Endometrium (tissue), 2 donors: ENCODE measurements at regions not wholly inside any gene's neighbourhood (a gene's known extent, or its start where the extent isn't known, plus 50 kb on each side); places are given as distances from the start of the nearest gene placed in this dataset.
"Not testable (repeated sequence)": the region's sequence is repeated elsewhere in the genome, so short reads cannot be mapped to it uniquely, and the experiment has no call there.

Source experiments
- FAIRE-seq: peaks from 2 replicates; lab custom pipeline; 2012; peaks lifted over from hg19 to GRCh38; lab: Jason Lieb, UNC
- donor health status: control.
- donor health status: control.

DNA sequence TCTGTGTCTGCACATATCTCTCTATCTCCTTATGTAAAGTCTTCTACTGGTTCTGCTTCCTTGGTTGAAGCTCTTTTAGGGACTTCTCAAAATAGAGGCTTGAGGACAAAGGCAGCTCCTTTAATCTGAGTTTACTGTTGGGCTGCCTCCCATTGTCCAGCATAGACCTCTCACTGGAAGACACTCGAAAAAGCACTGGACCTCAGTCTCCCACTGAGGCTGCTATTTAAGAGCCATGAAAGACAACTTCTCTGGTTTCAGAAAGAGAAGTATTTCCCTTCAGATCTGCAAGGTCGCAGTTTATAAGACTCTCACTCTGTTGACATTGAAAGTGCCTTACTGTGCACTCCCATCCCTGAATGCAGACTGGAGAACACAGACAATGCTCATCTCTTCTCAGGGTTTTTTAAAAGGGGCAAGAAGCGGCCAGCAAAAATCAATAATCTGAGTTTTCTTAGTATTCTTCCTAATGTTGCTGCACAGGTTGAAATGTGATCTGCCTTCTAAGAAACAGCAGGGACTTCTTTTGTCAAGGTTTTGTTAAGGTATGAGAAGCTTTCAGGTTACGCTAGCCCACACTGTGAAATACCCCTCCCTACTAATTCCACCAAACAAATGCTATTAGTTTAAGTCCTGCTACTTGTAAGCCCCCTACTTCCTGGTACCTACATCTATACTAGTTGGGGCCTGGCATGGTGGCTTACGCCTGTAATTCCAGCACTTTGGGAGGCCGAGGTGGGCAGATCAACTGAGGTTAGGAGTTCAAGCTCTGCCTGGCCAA lies 450.0 kb upstream of the SLC10A2 start:
- FAIRE-seq: no peak

DNA sequence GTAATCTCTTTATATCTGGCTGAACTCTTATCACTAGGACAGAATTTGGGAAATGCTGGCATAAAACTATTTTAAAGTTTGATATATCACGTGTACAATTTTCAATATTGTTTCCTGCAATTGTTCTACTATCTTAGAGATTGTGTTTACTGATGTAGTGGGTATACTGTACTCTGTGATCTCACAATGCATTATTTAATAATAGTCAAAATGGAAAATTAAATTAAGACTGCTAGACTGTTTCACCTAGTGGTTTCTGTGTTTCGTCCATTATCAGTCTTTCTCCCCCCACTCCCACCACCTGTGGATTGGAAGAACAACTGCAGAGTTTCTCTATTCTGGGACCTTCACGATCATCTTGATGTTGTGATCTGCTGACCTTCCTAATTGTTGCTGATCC lies 449.2 kb upstream of the SLC10A2 start:
- FAIRE-seq: no peak

DNA sequence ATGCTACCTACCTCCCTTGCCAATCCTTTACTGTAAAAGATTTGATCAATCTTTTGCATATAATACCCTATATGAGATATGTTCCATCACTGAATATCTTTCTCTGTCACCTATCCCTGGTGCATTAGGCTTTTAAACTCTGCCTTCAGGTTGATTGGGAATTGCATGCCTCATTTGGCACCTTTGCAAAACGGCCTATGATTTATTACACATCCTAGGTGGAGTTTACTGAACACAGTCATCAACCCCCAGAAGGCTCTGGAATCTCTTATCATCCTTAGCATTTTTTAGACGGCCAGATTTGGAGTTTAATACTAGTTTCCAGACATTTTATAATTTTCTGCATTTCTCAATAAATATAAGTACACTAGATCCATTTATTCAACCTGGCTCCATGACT lies 448.4 kb upstream of the SLC10A2 start:
- no peak for FAIRE-seq

DNA sequence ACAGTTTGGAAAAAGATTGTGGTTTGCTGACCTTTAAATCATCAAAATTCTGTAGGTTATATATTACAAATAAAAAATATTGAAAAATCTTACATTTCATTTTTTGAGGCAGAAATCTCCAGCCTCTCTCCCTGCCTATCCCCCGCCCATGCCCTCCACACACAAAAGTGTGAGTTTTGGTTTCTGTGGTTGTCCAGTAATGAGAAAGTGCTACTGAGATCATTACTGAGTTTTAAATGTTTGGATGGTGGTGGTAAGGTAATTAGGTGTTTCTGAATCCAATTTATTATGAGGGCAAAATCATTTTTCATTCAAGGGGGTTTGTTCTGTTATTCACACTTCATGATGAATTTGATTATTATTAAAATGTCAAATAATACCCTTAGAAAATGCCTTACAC lies 448.0 kb upstream of the SLC10A2 start:
- FAIRE-seq: no peak

DNA sequence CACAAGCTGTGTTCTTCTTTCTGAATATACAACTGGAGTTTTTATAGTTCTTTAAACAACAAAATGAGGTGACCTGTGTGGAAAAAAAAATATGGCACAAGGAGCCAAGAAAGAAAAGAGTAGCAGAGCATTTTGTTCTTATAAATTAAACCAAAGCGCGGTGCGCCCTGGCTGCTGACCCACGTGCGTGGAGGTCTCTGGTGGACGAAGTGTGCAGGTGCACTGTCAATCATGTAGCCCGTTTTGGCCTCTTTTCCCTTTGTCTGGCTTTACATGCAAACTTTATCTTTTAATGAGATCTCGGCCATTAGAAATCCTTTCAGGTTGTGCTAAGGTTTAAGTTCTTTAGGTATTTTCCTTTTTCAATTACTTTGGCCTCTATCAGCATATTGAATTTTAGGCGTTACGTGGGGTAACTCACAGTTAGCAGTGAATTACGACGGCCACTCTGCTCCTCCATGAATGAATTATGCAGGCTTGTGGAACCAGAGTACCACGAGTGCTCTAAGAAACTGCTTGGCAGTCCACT lies 443.9 kb upstream of the SLC10A2 start:
- no peak for FAIRE-seq

DNA sequence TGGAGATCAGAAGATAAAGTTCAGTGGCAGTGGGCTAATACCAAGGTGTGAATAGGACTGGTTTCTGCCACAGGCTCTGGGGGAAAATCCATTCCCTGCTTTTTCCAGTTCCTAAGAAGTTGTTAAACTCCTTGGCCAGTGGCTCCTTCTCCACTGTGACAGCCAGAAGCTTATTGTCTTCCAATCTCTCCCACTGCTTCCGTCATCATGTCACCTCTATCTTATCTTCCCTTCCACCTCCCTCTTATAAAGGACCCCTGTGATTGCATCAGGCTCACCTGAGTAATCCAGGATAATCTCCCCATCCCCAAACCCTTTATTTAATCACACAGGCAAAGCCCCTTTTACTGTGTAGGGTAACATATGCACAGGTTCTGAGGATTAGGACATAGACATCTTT lies 431.2 kb upstream of the SLC10A2 start:
- no peak for FAIRE-seq

DNA sequence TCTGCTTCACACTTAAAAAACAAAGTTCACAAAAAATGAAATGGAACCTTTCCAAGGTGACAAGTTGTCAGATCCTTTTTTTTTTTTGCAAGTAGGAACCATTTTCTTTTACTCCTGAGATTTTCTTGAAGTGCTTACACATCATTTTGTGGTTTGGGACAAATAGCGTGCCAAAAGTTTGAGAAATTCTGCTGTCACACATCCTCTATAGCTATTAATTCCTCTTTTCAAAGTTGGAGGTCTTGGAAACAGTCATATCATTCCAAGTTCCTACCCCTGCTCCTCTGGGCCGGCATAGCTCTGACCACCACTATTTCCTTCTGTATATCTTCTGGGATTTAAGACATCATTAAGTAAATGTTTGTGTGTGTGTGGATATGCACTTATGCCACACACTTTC lies 421.6 kb upstream of the SLC10A2 start:
- no peak for FAIRE-seq

DNA sequence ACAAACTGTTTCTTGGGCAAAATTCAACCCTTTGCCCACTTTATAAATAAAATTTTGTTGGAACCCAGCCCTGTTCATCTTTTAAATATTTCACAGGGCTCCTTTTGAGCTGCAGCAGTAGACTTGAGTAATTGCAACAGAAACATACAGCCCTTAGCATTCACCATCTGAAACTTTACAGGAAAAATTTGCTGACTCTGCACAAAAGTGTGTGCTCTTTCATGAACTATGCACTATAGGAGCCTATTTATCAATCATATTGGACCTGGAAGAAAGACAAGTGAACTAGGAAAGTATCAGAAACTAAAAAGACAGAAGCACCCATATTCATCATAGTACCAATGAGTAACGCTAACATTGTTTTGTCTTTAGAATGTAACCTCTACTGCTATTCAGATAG lies 406.9 kb upstream of the SLC10A2 start:
- no peak for FAIRE-seq

DNA sequence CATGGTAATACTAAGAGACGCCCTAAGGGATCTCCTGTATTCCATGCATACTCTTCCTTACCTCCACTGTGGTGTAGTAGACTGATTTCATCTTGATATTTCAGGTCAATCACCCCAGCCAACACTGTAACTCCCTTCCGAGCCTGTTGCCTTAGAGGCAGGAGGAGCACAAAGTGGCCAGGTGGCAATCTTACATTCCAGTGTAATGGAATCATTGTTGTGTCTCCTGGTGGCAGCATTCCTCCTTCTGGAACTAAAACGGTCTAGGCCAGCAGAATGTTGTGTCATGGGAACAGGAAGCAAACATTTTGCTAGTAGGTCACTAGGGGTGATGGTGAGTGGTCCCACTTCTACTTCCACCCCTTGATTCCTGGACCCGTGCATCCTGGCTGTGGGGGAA lies 405.7 kb upstream of the SLC10A2 start:
- FAIRE-seq: no peak

DNA sequence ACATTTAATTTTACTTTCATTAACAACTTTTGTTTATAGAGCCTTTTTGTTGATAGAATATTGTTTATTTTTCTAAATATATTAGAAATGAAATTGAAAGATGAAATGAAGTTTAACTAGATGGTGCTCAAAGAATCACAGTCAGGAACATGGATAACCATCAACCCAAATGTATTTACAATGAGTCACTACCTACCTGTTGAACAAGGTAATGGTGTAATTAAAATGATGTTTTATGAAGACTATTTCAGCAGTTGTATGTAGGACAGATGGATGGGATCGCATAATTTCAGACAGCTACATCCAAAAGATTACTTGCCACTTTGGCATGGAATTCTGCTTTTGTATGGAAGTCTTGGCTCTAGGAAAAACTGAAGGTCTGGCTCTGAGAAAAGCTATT lies 403.6 kb upstream of the SLC10A2 start:
- FAIRE-seq: no peak

DNA sequence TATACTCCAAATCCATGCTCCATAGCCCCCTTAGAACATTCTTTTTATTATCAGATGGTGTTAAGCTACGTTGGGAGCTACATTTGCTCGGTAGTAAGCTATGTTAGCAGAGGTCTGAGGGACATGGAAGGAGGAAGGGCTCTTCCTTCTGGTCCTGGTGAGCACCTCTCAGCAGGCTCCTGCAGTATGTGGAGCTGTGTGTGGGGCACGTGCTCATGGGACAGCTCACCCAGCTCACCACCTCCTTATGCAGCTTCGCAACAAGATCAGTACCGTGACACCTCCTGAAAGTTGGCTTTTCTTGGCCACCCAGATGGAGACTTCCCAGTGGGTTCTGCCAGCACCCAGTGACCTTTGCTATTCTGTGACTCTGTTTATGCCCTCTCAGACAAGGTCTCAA lies 400.5 kb upstream of the SLC10A2 start:
- no peak for FAIRE-seq

DNA sequence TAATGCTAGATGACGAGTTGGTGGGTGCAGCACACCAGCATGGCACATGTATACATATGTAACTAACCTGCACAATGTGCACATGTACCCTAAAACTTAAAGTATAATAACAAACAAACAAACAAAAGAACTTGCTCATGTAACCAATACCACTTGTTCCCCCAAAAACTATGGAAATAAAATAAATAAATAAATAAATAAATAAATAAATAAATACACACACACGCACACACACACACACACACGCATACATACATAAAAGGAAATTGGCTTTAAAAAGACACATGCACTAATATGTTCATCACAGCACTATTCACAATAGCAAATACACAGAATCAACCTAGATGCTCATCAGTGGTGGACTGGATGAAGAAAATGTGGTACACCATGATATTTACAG lies 394.0 kb upstream of the SLC10A2 start:
- not testable (repeated sequence) for FAIRE-seq

DNA sequence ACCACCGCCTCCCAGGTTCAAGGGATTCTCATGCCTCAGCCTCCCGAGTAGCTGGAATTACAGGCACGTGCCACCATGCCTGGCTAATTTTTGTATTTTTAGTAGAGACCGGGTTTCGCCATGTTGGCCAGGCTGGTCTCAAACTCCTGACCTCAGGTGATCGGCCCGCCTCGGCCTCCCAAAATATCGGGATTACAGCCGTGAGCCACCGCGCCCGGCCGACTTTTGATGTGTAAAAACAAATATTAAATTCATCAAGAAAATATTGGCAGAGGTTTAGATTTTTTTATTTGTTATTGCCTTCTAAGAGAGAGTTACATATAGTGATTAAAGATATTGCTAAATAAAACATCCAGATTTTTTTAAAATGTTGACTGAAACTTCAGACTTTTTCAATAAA lies 390.8 kb upstream of the SLC10A2 start:
- not testable (repeated sequence) for FAIRE-seq

DNA sequence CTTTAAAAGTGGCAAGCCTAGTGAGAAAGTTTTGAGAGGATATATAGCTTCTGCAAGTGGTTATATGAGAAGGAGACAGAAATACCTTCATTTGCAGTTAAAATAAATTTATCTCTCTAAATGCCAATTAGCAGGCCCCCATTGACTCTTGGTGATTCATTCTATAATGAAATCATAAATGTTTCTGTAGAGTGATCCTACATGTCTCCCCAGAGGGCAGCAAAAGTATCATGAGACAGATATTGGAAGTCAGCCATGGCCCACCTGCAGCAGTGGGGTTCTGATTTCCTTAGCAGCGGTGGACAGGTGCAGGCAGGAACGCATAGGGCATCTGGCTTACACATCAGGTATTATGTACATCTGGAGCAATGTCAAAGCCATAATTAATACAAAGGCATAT lies 385.4 kb upstream of the SLC10A2 start:
- no peak for FAIRE-seq

DNA sequence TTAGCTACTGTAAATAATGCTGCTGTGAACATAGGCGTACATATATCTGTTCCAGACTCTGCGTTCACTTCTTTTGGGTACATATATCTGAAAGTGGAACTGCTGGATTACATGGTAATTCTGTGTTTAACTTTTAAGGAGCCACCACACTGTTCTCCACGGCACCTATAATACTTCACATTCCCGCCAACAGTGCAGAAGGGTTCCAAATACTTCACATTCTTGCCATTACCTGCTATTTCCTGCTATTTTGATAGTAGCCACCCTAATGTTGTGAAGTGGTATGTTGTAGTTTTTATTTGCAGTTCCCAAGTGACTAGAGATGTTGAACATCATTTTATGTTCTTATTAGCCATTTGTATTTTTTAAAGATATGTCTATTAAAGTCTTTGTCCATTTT lies 377.4 kb upstream of the SLC10A2 start:
- FAIRE-seq: no peak

DNA sequence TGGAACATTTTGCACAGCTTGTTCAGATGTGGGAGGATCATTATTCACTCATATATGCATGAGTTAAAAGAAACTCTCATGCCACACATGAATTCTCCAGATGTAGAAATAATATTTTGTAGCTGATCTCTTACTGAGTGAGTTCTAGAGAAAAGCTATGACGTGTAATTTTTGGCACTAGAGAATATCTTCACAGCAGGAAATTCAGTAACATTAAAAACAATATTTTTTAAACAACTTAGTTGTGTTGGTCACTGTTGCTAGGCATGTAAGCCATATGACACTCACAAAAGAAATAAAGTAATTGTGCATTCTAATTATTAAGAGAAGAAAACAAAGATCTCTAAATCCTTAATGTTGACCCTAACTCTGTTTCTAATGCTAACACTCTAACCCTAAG lies 371.4 kb upstream of the SLC10A2 start:
- no peak for FAIRE-seq

DNA sequence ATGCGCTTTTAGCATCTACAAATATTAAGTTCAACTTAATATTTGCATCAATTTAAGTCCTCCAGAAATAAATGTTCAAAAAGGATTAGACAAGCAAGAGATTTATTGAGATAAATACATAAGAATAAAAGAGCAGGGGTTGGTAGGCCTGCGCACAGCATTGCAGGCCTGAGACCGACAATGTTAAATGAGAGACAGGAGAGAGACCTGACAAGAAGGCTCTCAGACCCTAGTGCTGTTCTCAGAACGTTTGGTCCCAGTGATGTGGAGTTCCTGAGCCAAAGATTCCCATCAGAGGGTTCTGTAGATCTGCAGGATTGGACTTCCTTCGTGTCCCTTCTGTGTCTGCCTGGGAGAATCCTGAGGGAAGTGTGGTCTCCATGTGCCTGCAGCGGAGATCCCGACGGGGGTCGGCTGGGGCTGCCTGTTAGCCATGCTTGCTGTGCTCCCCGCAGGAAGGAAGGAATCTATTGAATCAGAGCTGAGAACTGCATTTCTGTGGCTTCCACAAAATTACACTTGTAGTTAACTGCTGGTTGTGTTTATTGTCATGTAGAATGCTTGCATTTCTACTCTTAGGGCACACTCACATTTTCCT lies 369.9 kb upstream of the SLC10A2 start:
- no peak for FAIRE-seq

DNA sequence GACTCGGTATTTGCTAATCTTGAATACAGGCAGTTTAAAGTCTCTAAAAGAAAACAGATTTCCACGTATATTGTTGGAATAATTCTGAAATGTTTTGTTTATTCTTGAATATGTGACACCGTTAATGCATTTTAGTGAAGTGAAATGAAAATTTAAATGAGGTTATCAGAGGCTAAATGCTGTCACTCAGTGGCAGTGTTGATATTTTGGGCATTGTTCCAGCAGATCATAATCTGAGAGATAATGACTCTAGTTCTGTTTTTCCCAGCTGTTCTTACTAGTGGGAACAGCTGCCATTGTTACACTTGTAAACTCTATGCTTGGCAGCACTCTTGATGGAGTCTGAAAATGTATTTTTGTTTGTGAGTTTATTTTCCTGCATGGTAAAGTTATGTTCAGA lies 365.6 kb upstream of the SLC10A2 start:
- no peak for FAIRE-seq

DNA sequence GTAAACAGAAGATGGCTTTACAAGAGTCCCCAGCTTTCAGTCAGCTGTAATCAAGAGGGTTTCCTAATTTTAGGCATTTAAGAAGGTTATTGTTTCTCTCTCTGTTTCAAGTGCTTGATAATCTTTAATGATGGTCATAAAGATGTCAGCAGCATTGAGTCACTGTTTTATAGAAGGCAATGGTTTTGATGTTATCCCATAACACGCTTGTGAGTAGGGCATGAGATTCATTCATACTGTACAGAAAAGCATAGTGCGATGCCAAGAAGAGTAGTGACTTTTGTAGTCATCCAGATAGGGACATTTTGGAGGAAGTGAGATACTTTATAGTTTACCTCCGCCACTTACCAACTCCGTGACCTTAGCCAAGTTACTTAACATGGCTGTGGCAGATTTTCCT lies 364.2 kb upstream of the SLC10A2 start:
- FAIRE-seq: no peak

DNA sequence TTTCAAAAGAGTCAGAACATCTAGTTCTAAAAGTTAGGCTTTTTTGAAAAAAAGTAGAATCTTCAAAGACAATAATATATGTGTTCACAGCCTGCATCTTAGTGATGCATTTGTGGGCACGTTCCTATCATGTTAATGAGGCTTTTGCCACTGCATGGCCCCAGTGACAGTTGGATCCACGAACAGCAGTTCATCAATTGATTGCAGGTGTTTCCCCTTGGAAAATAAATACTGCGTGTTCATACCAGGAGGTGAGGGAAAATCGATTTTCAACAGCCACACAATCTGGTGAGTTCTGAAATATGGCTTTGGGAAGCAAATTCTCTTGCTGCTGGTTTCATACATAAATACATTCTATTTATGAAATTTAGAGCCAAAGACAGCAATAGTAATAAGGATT lies 343.8 kb upstream of the SLC10A2 start:
- FAIRE-seq: no peak

DNA sequence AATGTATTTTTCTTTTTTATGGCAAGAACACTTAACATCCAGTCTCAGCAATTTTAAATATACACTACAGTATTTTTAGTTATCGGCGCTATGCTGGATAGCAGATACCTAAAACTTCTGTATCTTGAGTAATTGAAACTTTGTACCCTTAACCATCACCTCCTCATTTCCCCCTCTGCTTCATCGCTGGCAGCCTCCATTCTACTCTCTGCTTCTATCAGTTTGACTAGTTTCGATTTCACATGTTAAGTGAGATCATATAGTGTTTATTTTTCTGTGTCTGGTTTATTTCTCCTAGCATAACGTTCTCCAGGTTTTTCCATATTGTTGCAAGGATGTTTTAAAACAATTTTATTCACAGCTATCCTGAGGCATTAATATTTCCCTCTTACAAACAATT lies 340.8 kb upstream of the SLC10A2 start:
- no peak for FAIRE-seq

DNA sequence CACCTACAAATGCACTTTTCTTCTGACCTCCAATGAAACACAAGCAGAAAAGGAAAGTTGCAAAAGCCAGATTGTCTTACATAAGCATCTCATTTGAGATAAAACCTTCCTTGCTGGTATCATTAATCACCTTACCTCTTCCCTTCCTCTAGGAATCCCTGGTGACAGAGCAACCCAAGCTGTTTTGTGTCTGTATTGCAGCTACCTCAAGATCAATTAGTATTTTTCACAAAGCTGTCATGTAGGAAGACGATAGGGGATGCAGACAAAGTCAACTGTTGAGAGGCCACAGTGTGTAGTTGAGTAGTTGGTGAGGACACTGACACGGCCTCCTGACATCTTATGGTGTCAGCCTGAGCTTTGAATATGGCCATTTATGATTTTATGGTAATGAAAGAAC lies 339.1 kb upstream of the SLC10A2 start:
- no peak for FAIRE-seq

DNA sequence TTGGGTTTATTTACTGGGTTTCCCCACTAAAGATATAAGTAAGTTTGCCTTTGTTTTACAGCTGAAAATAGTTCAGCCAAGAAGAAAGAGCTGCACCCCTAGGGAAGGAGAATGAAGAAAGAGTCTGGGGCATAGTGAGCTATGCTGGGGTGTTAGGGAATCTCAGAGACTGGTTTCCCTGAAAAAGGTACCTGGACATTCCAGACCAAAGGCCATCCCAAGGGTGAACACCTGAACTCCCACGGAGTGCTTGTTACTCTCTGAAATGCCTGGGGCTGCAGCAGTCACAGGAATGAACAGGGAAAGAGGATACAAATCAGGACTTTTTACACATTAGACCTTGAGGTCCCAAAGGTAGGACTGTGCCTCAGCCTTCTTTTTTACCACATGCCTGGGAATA lies 337.6 kb upstream of the SLC10A2 start:
- no peak for FAIRE-seq

DNA sequence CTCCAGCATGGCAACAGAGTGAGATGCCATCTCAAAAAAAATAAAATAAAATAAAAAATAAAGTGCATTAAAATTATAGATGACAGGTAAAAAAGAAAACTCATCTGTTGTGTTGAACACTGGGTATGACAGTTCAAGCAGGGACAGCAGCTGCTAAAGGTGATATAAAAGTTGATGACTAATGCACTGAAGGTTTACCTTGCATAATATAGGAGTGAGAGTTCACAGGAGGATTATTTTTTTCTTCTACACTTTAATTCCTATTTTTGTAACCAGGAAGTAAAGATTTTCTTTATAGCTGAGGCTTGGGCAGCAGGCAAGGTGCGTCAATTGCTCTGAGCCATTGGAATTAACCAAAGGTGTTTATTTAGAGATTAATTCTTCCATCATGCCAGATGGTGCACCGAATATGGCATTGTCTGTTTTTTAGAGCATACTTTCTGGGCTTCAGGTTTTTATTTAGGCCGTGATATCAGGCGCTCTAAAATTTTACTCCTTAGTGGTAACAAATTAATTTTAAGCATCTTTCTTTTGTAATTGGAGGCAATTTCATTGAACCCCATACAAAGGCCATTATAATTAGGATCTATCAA lies 337.0 kb upstream of the SLC10A2 start:
- FAIRE-seq: no peak
